Right kidney (tissue), 1 donor: ENCODE measurements at regions not wholly inside any gene's neighbourhood (a gene's known extent, or its start where the extent isn't known, plus 50 kb on each side); places are given as distances from the start of the nearest gene placed in this dataset.

ENCODE experiments used
- DNase-seq: peaks from one replicate; pipeline ENCODE4 v3.0.0-alpha.2; 2016

- DNase-seq, result no peak
Measured at GRCh38 chr13:77999746-78000145, 81.1 kb upstream of the EDNRB start.

DNA sequence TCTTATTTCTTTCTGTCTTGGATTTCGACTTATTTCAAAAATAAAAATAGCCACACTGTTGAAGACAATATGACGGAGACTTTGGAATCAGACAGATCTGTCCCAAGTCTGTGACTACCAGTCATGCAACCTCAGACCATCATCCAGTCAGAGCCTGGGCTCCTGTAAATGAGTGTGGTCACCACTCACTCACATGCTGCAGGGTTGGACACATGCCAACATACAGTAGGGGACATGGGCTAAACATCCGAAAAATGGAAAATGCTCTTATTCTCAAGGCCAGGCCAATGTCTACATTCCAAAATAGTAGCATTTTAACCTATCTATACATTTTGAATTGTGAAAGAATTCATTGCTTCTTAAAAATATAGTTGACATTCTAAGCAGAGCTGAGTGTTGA is 75.5 kb upstream of the EDNRB start:
- DNase-seq, result no peak

- no peak for DNase-seq
Measured at GRCh38 chr13:77991003-77991402, 72.4 kb upstream of the EDNRB start.

GRCh38 chr13:77989281-77989680 is 70.7 kb upstream of the EDNRB start:
- DNase-seq, result no peak

DNA sequence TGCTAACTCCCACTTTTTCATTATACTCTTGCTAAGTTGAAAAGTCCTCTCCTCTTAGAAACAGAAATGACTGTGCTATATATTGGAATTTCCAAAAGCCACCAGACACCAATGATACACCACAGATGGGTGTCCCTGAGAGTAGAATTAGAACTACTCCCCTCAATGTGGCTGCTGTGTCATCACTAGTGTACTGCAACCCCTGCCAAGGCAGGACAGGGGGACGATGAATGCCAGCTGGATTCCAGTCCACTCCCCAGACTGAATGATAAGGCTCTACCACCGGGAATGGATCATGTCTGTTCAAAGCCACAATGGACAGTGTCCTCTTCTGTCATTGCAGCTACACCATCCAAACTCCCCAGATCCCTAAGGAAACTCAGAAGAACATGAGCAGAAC is 69.7 kb upstream of the EDNRB start:
- DNase-seq, result no peak

DNA sequence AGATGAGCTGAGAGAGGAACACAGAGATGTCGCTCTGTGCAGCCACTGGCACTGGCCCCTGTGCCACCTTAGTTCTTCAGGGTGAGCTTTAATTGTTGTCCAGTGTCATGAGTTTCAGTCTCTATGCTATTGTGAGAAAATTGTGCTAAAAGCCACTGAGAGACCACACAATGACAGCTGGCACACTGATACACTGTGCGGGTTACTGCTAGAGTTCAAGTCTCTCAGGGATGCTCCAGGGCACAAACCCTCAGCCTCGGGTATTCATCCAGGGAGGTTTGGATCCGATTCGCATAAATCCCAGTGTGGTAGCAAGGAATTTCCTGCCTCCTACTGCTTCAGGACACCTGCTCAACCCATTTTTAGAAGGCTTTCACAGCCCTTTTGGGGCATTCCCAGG is 68.1 kb upstream of the EDNRB start:
- DNase-seq, result no peak

DNA sequence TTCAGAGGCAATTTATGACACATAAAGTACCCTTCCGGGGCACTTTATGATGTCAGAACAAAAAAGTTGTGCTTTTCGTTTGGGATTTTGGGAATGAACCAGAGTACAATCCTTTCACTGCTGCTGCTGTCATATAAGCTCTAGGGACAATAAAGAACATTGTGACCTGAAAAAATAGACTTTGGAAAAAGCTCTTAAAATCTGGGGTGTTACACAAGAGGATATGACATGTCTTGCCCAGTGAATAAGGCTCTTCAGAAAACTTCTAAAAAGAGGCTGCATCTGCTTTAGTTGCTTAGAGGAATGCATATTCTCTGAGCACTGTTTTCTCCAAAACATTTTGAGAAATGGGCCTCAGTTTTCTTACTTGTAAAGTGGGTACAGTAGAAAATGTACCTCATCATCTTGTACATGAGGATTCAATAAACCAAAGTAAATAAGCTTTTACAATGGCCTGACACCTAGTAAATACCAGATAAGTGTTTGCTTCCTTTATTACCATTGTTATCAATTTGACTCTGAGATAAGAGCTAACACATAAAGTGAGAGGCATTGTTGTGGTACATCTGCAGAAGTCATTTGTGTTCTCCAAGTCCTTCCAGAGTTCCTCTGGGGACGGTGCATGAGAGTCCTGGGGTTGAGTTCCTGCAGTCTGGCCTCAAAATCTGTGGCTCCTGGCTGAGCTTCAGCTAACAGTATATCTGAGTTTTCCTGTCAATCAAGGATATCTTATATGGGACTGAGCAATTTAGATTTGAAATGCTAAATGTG is 67.4 kb upstream of the EDNRB start:
- DNase-seq, result no peak

DNA sequence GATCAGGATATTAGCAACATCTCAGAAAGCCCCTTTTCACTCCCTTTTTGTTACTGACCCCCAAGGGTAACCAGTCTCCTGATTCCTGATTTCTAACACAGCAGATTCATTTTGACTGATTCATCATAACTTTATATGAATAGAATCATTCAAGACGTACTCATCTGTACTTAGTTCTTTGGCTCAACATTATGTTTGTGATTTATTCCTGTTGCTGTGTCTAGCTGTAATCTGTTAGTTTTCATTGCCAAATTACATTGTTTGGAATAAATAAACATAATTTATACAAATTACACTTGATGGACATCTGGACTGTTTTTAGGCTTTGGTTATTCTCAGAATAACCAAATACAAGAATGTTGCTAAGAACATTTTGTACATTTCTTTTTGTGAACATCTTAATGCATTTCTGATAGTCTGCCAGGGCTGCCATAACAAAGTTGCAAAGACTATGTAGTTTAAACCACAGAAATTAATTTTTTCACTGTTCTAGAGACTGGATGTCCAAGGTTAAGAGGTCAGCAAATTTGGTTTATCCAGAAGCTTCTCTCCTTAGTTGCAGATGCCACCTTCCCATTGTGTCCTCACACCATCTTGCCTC is 62.8 kb upstream of the EDNRB start:
- DNase-seq, result no peak

GRCh38 chr13:77980592-77980991 is 62.0 kb upstream of the EDNRB start:
- no peak for DNase-seq

GRCh38 chr13:77979721-77980385 is 61.2 kb upstream of the EDNRB start:
- no peak for DNase-seq

- no peak for DNase-seq
Measured at GRCh38 chr13:77975358-77976042, 56.9 kb upstream of the EDNRB start.

DNA sequence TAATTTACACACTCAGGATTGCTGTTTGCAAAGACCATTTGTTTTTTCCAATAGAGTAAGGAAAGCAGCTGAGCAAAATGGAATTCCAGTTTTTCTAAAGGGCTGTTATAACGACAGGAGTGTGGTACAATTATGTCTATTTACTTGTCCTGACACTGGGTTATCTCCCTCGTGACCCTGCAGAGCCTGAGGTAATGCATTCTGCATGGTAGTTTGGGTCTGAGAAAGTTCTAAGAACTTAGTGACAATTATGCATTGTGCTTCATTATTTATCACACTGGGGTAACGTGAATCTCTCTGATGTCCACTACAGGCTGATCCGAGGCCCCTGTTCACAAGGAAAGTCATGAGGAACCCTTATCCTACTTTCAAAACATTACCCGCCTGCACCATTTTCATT is 50.7 kb upstream of the EDNRB start:
- DNase-seq, result no peak
